GM18873 (cell line): ENCODE measurements at regions not wholly inside any gene's neighbourhood (a gene's known extent, or its start where the extent isn't known, plus 50 kb on each side); places are given as distances from the start of the nearest gene placed in this dataset.

Source experiments
- ATAC-seq: cut with Tn5 transposase; IDR thresholded peaks from one replicate; pipeline ENCODE4 v1.9.1; 2021; ENCODE audit warnings: mild to moderate bottlenecking, moderate library complexity, moderate number of reproducible peaks; ENCODE audit not compliant: unreplicated experiment, low FRiP score

DNA sequence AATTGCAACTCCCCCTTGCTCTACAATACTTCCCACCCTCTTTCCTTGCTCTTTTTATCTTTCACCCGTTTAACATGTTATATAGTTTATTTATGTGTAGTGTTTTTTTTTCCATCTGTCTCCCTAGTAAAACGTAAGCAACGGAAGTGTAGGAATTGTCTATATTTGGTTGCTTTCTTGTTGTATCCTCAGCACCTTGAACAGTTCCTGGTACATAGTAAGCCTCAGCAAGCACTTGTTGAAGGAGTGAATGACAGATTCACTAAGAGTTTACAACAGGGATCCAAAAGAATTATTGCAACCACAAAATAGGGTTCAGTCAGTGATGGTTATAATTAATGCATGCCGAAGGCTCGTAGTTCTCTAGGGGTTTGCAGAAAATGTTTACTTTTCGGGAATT lies 242.7 kb downstream of the SAMD5 start:
- ATAC-seq = no peak

DNA sequence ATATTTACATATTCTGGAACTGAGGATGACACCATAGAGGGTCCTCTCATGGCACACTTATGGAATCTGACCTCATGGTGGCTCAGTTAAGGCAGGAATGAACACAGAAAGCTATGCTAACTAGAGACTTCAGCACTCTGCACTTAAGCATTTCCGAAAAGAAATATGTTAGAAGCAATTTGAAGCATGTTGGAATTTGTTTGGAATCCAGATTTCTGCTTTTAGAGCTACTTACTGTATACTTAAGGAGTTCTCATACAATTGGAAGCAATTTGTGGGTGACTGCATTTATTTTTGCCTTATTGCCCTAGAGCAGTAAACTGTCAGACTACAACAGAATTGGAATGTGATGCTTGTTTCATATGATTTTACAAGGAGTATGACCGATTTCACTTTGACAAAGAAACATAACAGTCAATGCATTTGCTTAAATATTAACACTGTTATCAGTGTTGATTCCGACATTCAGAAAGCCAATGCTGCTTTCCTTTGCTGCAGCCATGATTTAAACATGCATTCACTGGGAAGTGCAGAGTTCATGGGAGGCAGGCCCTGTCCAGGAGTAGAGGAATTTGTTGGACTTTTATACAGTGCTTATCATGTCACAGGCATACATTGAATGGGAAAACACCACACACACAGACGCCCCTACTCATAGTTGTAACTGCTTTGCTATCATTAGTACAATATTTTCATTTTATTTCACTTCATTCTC lies 244.4 kb downstream of the SAMD5 start:
- no peak for ATAC-seq

DNA sequence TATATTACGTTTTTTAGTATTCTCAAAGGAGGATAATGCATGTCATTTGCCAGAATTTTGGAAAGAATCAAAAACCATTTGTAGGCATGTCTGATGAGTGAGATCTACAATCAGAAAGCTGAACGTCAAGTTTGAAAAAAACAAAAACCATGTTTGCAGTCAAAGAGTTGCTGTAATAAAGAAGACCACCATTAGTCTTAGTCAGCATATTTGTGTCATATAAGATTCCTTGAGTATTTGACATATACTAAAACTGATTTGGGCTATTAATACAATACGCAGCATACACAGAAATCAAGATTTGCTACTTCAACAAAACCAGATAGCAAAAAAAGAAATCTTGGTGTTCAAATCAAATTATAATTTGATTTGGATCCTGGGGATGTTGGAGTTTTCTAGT lies 247.5 kb downstream of the SAMD5 start:
- no peak for ATAC-seq

GRCh38 chr6:147756891-147757290 lies 248.4 kb downstream of the SAMD5 start:
- no peak for ATAC-seq

- no peak for ATAC-seq
Measured at GRCh38 chr6:147757291-147757690, 248.8 kb downstream of the SAMD5 start.

GRCh38 chr6:147758303-147758702 lies 249.8 kb downstream of the SAMD5 start:
- no peak for ATAC-seq

DNA sequence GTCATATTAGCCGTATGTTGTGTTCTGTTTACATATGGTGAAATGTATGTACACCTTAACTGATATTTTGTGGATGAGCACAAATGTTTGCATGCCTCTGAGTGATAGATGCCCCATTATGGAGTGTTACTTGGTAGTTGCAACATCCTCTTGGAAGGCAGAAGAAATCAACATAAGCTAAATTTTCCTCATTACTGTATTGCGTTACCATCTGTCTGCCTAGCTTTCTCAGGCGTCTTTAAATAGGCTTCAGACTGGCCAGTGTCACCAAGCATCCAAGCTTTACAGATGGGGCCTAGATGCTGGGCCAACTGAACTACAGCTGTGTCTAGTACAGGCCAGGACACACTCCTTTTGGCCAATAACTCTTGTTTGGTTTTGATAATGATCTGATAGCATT lies 250.6 kb downstream of the SAMD5 start:
- ATAC-seq = no peak

- ATAC-seq = no peak
Measured at GRCh38 chr6:147759536-147759935, 251.0 kb downstream of the SAMD5 start.

DNA sequence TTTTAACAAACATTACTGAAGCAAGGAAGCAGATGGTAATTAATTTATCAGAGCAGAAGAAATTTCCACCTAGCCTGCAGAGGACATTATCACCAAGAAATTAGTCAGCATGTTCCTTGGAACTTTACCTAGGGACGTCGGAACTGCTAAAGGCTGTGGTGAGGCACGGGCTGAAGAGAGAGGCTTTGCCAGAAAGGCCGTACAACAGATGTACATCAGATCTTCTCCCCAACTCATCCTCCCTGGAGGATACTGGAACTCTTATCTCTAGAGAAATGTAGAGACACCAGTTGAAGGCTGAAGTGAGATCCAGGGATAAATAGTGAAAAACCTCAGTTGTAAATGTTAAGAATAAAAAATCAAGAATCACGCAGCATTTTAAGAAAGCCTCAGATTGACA lies 257.1 kb downstream of the SAMD5 start:
- no peak for ATAC-seq

DNA sequence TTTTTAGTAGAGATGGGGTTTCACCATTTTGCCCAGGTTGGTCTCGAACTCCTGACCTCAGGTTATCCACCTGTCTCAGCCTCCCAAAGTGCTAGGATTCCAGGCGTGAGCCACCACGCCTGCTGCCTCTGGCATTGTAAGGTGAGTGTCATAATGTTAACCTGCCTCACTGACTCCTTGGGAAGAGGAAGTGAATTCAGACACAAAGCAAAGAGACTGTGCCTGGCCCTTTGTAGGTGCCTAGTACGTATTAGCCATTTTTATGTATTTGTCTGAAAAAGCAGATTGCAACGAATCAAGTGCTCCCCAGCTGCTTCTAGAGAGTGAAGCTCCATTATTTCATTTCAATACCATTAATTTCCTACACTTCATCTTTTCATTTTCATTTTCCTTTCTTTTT lies 260.5 kb downstream of the SAMD5 start:
- ATAC-seq = no peak

- ATAC-seq = no peak
Measured at GRCh38 chr6:147769496-147770087, 261.1 kb downstream of the SAMD5 start.

- no peak for ATAC-seq
Measured at GRCh38 chr6:147770221-147770620, 261.7 kb downstream of the SAMD5 start.

DNA sequence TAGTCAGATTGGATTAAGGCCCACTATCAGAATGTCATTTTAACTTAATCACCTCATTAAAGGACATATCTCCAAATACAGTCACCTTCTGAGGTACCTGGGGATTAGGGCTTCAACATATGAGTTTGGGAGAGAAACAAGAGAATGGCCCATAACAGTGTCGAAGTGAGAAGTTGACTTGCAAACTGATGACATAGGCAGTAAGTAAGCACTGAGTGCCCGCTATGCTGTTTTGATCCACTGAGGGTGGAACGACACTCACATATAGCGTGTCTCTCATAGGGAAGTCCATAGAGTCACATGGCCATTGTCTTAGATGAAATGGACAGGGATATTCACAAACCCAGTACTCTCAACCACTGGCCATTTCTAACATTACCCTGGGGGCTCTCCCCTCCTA lies 264.2 kb downstream of the SAMD5 start:
- no peak for ATAC-seq

DNA sequence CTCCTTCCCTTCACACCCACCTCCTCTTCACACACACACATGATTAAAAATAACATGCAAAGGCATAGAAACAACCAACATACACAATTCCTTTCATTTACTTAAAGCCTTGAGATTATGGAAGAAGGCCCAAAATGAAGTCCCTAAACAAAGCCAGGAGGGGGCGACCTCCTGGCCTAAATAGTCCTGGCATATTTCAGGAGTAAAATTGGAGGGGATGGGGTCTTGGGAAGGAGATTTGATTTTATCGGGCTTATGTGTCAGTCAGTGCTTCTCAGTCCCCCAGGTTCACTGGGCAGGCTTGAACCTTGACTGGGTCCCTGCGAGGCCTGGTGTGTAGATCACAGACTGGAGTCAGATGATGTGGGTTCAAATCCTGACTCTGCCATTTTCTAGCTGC lies 266.4 kb downstream of the SAMD5 start:
- no peak for ATAC-seq

DNA sequence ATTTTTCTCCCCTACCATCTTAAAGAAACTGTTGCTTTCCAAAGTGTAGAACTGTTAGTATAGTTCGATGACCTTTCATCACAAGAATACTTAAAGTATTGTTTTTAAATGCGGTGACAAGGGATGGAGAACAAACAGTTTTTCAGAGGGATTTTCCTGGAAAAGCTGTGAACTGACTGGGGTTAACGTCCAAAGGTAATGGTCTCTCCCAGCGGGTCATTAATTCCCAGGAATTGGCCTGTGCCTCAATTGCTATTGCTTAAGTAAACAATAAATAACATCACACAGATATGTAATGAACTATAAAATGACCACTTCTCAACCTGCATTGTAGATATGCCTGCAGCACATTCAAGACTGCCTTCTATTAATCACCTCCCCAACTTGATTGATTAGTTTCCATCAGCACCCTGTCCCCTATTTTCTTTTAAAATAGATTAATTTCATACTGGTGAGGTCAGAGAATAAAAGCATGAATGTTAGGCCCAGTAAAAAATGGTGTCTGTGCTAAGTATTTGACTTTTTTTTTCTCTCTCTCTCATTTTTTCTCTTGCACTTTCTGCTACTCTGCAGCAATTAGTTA lies 268.2 kb downstream of the SAMD5 start:
- no peak for ATAC-seq

GRCh38 chr6:147779624-147780023 lies 271.1 kb downstream of the SAMD5 start:
- ATAC-seq = no peak

GRCh38 chr6:147782302-147782701 lies 273.8 kb downstream of the SAMD5 start:
- no peak for ATAC-seq

DNA sequence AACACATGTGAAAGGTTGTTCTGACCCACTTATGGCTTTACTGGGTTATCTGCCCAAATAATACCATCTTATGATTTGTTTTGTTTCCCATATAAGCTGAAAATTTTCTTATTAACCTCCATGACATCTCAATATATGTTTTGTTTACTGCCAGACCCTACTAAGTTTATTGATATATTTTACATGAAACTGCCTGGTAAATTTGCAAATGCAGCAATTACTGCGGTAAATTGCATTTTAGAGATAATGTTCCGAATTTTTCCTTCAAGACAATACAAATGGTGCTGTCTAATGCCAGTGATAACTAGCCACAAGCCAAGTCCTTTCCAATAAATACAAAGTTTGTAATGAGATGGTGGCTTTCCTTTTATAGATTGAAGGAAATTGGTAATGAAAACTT lies 275.9 kb downstream of the SAMD5 start:
- no peak for ATAC-seq

DNA sequence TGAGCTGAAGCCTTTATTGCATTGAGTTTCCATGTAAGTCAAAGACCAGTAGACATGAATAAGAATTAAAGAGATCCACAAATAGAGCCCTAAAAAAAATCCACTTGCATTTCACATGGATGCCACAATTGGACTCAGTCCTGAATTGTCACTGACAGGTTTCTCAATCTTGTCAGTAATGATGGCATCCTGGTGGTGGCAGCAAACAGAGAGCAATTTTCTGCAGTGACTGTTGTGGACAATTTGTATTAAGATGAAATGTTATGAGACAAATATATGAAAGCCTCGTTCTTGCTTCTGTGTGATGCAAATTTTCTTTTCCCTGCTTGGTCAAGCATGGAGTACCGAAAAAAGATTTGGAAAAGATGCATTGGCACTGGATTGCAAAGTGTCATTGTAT lies 278.9 kb downstream of the SAMD5 start:
- ATAC-seq = no peak

DNA sequence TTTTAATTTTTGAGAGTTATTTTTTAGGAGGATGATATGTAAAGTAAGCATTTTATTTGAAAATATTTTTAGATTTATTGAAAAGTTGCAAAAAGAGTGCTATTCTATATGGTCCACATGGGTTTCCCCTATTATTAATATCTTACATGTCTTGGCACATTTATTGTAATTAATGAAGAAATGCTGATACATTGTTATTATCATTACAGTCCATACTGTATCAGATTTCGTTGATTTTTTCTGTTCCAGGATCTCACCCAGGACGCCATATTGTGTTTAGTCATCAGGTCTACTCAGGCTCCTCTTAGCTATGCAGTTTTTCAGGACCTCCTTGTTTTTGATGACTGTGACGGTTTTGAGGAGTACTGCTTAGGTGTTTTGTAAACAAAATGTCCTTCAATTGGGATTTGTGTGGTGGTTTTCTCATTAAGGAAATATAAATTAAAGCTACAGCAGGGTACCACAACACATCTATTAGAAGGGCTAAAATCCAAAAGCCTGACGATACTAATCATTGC lies 281.0 kb downstream of the SAMD5 start:
- ATAC-seq = no peak

DNA sequence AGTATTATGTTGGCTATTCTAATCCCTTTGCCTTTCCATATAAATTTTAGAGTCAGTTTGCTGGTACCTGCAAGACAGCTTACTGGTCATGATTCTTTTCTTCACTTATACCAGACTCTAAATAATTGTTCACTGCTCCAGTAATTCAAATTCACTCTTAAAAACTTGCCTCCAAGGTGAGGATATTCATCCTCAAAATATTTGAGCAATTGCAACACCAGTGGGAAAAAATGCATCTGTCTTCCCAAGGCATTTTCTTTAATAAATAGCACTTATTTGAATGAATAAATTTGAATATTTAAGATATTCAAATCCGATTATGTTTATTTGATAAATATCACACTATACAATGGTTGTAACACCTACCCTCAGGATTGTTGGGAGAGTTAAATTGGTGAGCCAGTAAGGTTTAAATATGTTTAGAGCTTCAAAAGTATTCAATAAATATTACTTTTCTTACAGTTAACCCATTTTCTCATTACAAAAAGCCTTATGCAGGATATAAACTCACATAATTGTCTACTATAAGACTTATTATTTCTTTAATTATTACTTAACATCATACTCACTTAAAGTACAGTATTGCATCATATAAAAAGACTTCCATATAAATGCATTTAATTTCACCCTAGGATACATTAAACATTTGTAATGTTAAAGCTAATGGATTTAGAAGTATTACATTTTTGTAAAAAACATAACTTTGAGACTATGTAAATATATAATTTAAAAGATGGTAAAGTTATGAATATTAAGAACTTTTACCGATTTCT lies 285.6 kb downstream of the SAMD5 start:
- no peak for ATAC-seq
